Liver (tissue), 8 donors: ENCODE measurements at regions not wholly inside any gene's neighbourhood (a gene's known extent, or its start where the extent isn't known, plus 50 kb on each side); places are given as distances from the start of the nearest gene placed in this dataset.

Source experiments
- DNase-seq: peaks from one replicate; pipeline ENCODE4 v3.0.0-alpha.2; 2017; ENCODE audit warnings: low spot score
- H3K27ac ChIP-seq, 2 donors: one replicate each; pipeline ENCODE4 v1.7.0; 2013; ENCODE audit warnings: inconsistent platforms in 2 of 2, low read length in 2 of 2, control low read depth in 1 of 2, low read depth in 1 of 2, mild to moderate bottlenecking in 1 of 2
- H3K27me3 ChIP-seq, 4 donors: one replicate each; pipeline versions ENCODE4 v1.6.1 to v1.7.0; 2013; ENCODE audit warnings: low read length in 3 of 4, inconsistent platforms in 1 of 4, mild to moderate bottlenecking in 1 of 4, moderate library complexity in 1 of 4; ENCODE audit not compliant: control insufficient read depth in 4 of 4, insufficient read depth in 4 of 4
- H3K36me3 ChIP-seq, 4 donors: one replicate each; pipeline versions ENCODE4 v1.6.1 to v1.7.0; 2013; ENCODE audit warnings: low read length in 3 of 4, mild to moderate bottlenecking in 3 of 4, low read depth in 1 of 4, moderate library complexity in 1 of 4; ENCODE audit not compliant: control insufficient read depth in 4 of 4, insufficient read depth in 3 of 4
- H3K4me1 ChIP-seq, 4 donors: one replicate each; pipeline versions ENCODE4 v1.6.1 to v1.7.0; 2013; ENCODE audit warnings: low read length in 3 of 4, mild to moderate bottlenecking in 3 of 4, moderate library complexity in 1 of 4; ENCODE audit not compliant: control insufficient read depth in 4 of 4, insufficient read depth in 4 of 4
- H3K4me3 ChIP-seq, 3 donors: one replicate each; pipeline versions ENCODE4 v1.6.1 to v1.7.0; 2013; ENCODE audit warnings: low read length in 3 of 3, control low read depth in 1 of 3, low read depth in 1 of 3, mild to moderate bottlenecking in 1 of 3
- H3K9ac ChIP-seq, 2 donors: one replicate each; pipeline ENCODE4 v1.7.0; 2013; ENCODE audit warnings: low read length in 2 of 2, mild to moderate bottlenecking in 2 of 2, moderate library complexity in 2 of 2, control low read depth in 1 of 2, low read depth in 1 of 2
- H3K9me3 ChIP-seq, 4 donors: one replicate each; pipeline versions ENCODE4 v1.6.1 to v1.7.0; 2013; ENCODE audit warnings: low read length in 3 of 4; ENCODE audit not compliant: control insufficient read depth in 4 of 4
- ATF3 ChIP-seq: IDR thresholded peaks from 2 replicates; pipeline ENCODE4 v1.6.1; 2016; ENCODE audit warnings: antibody characterized with exemption
- CTCF ChIP-seq: fragments of 150-350 bp; IDR thresholded peaks from 2 replicates; pipeline ENCODE4 v1.5.1; 2017; ENCODE audit warnings: improper control_type of control experiment, low read depth, low read length; ENCODE audit not compliant: missing input control
- EGR1 ChIP-seq, 2 donors: IDR thresholded peaks; 2 replicates each; pipeline ENCODE4 v1.6.1; 2016 to 2018; ENCODE audit warnings: antibody characterized with exemption in 2 of 2, low read depth in 2 of 2
- FOXA1 ChIP-seq: IDR thresholded peaks from 2 replicates; pipeline ENCODE4 v1.6.1; 2016; ENCODE audit warnings: antibody characterized with exemption
- FOXA2 ChIP-seq: IDR thresholded peaks from 2 replicates; pipeline ENCODE4 v1.6.1; 2016; ENCODE audit warnings: antibody characterized with exemption
- GABPA ChIP-seq, 2 donors: IDR thresholded peaks in 1 of 2; conservative IDR thresholded peaks in 1 of 2; 2 replicates each; pipeline ENCODE4 v1.6.1; 2016; ENCODE audit warnings: antibody characterized with exemption in 2 of 2, mild to moderate bottlenecking in 1 of 2, moderate library complexity in 1 of 2
- HNF4A ChIP-seq, 2 donors: conservative IDR thresholded peaks; 2 replicates each; pipeline ENCODE4 v1.6.1; 2016; ENCODE audit warnings: antibody characterized with exemption in 2 of 2, mild to moderate bottlenecking in 2 of 2
- HNF4G ChIP-seq: IDR thresholded peaks from 2 replicates; pipeline ENCODE4 v1.6.1; 2016; ENCODE audit warnings: antibody characterized with exemption
- JUND ChIP-seq, 2 donors: IDR thresholded peaks; 2 replicates each; pipeline ENCODE4 v1.6.1; 2016; ENCODE audit warnings: antibody characterized with exemption in 2 of 2
- MAX ChIP-seq: IDR thresholded peaks from 2 replicates; pipeline ENCODE4 v1.6.1; 2016; ENCODE audit warnings: antibody characterized with exemption
- NR2F2 ChIP-seq: IDR thresholded peaks from 2 replicates; pipeline ENCODE4 v1.6.1; 2016; ENCODE audit warnings: antibody characterized with exemption
- RAD21 ChIP-seq, 2 donors: IDR thresholded peaks; 2 replicates each; pipeline ENCODE4 v1.6.1; 2016; ENCODE audit warnings: antibody characterized with exemption in 2 of 2, mild to moderate bottlenecking in 2 of 2
- RXRA ChIP-seq, 2 donors: IDR thresholded peaks; 2 replicates each; pipeline ENCODE4 v1.6.1; 2017 to 2018; ENCODE audit warnings: antibody characterized with exemption in 2 of 2, mild to moderate bottlenecking in 1 of 2
- SP1 ChIP-seq: IDR thresholded peaks from 2 replicates; pipeline ENCODE4 v1.6.1; 2018; ENCODE audit warnings: antibody characterized with exemption, mild to moderate bottlenecking
- TAF1 ChIP-seq: conservative IDR thresholded peaks from 2 replicates; pipeline ENCODE4 v1.6.1; 2016; ENCODE audit warnings: antibody characterized with exemption, mild to moderate bottlenecking
- YY1 ChIP-seq: IDR thresholded peaks from 2 replicates; pipeline ENCODE4 v1.6.1; 2016; ENCODE audit warnings: antibody characterized with exemption, mild to moderate bottlenecking
- ZBTB33 ChIP-seq: IDR thresholded peaks from 2 replicates; pipeline ENCODE4 v1.6.1; 2016; ENCODE audit warnings: antibody characterized with exemption
- WGBS: extraction: QIAGEN DNeasy Blood & Tissue Kit; methylation state at CpG from one replicate; pipeline ENCODE4 v1.1.7; 2013; 5-methylcytosine and 5-hydroxymethylcytosine counted together
- donor health status: healthy.
- donor health status: healthy.
- donor health status: healthy.
- donor health status: healthy.
- donor health status: healthy.

GRCh38 chr14:94924189-94924588, 154.3 kb upstream of the GSC start:
- Histone ChIP-seq H3K4me1 (no peaks in the 10 kb centered on the region), H3K27ac (no peak overlapping the region), H3K4me3 (no peak overlapping the region), H3K9ac (no peak overlapping the region), H3K27me3 (peaks cover 0 to 3% (median 0%) of the 10 kb centered on the region in 4 donors), H3K9me3 (no peaks in the 10 kb centered on the region), H3K36me3 (no peaks in the 10 kb centered on the region)
- DNase-seq: no peak
- 28% methylated on average over 4 of the region's 4 CpGs for WGBS
- TF ChIP-seq JUND (IDR thresholded peaks at IDR 0.05): no peak
- TF ChIP-seq FOXA1: no peak
- no peak for TF ChIP-seq ZBTB33
- TF ChIP-seq EGR1 (IDR thresholded peaks at IDR 0.05; ENCODE audit: low read depth in 2 of 2): no peak
- no peak for TF ChIP-seq RAD21 (IDR thresholded peaks at IDR 0.05)
- TF ChIP-seq SP1: no peak
- TF ChIP-seq CTCF: no peak
- no peak for TF ChIP-seq NR2F2
- no peak for TF ChIP-seq YY1
- no peak for TF ChIP-seq TAF1
- no peak for TF ChIP-seq FOXA2
- TF ChIP-seq RXRA (IDR thresholded peaks at IDR 0.05): no peak

GRCh38 chr14:94923786-94924185, 153.9 kb upstream of the GSC start:
- no peaks in the 10 kb centered on the region for H3K36me3 ChIP-seq
- H3K4me3 ChIP-seq: no peak overlapping the region
- peaks cover 0 to 2% (median 0%) of the 10 kb centered on the region in 4 donors for H3K27me3 ChIP-seq
- no peak overlapping the region for H3K27ac ChIP-seq
- WGBS: 38% methylated on average over 12 of the region's 12 CpGs
- no peak for DNase-seq
- no peak for TF ChIP-seq RXRA (IDR thresholded peaks at IDR 0.05)
- TF ChIP-seq YY1: no peak
- TF ChIP-seq FOXA2: no peak
- TF ChIP-seq HNF4G: no peak
- TF ChIP-seq TAF1: no peak
- TF ChIP-seq MAX: no peak
- no peak for TF ChIP-seq GABPA (IDR thresholded peaks at IDR 0.05 in 1 of 2, conservative IDR thresholded peaks at IDR 0.05 in 1 of 2)
- no peak for TF ChIP-seq CTCF
- TF ChIP-seq RAD21 (IDR thresholded peaks at IDR 0.05): no peak
- no peak for TF ChIP-seq SP1
- no peak for TF ChIP-seq ATF3
- TF ChIP-seq ZBTB33: no peak
- no peak for TF ChIP-seq HNF4A (conservative IDR thresholded peaks at IDR 0.05)
- TF ChIP-seq JUND (IDR thresholded peaks at IDR 0.05): no peak
- no peak for TF ChIP-seq NR2F2
- no peak for TF ChIP-seq FOXA1
- no peaks in the 10 kb centered on the region for H3K4me1 ChIP-seq
- no peak overlapping the region for H3K9ac ChIP-seq
- no peaks in the 10 kb centered on the region for H3K9me3 ChIP-seq
